NCI-H748 (cell line): ENCODE measurements at regions not wholly inside any gene's neighbourhood (a gene's known extent, or its start where the extent isn't known, plus 50 kb on each side); places are given as distances from the start of the nearest gene placed in this dataset.
"Not testable (repeated sequence)": the region's sequence is repeated elsewhere in the genome, so short reads cannot be mapped to it uniquely, and the experiment has no call there.

Experiments
- DNase-seq: peaks from one replicate; lab custom pipeline; 2025; ENCODE audit not compliant: unreplicated experiment; lab: John Stamatoyannopoulos, UW

- DNase-seq, result no peak
These were observed 164.4 kb upstream of the AFDN start for GRCh38 chr6:167662075-167662880.

GRCh38 chr6:167662881-167663205 lies 163.9 kb upstream of the AFDN start:
- DNase-seq, result no peak

- no peak for DNase-seq
These were observed 163.4 kb upstream of the AFDN start for GRCh38 chr6:167663316-167663715.

- no peak for DNase-seq
These were observed 162.8 kb upstream of the AFDN start for GRCh38 chr6:167663784-167664443.

- peak; percentile 68 for DNase-seq
These were observed 161.7 kb upstream of the AFDN start for GRCh38 chr6:167664678-167665660.

- no peak for DNase-seq
These were observed 160.9 kb upstream of the AFDN start for GRCh38 chr6:167665698-167666330.

- DNase-seq, result peak; percentile 71
These were observed 160.0 kb upstream of the AFDN start for GRCh38 chr6:167666571-167667203.

GRCh38 chr6:167667204-167668018 lies 159.3 kb upstream of the AFDN start:
- DNase-seq, result no peak

- DNase-seq, result no peak
These were observed 158.5 kb upstream of the AFDN start for GRCh38 chr6:167668019-167668753.

GRCh38 chr6:167668754-167669552 lies 157.8 kb upstream of the AFDN start:
- DNase-seq, result no peak

GRCh38 chr6:167669553-167669849 lies 157.2 kb upstream of the AFDN start:
- no peak for DNase-seq

GRCh38 chr6:167669870-167670802 lies 156.6 kb upstream of the AFDN start:
- no peak for DNase-seq

- DNase-seq, result no peak
These were observed 155.8 kb upstream of the AFDN start for GRCh38 chr6:167670938-167671338.

- not testable (repeated sequence) for DNase-seq
These were observed 155.2 kb upstream of the AFDN start for GRCh38 chr6:167671379-167671976.

GRCh38 chr6:167671977-167672687 lies 154.6 kb upstream of the AFDN start:
- no peak for DNase-seq

GRCh38 chr6:167672738-167673137 lies 154.0 kb upstream of the AFDN start:
- no peak for DNase-seq
